Glomerular endothelial cell (primary cell): ENCODE measurements at regions not wholly inside any gene's neighbourhood (a gene's known extent, or its start where the extent isn't known, plus 50 kb on each side); places are given as distances from the start of the nearest gene placed in this dataset.
"Not testable (repeated sequence)": the region's sequence is repeated elsewhere in the genome, so short reads cannot be mapped to it uniquely, and the experiment has no call there.

Source experiments
- DNase-seq: peaks from one replicate; pipeline ENCODE4 v3.0.0-alpha.2; 2011; ENCODE audit warnings: low read depth, low spot score; ENCODE audit errors: extremely low read depth

- DNase-seq, result no peak
Measured at GRCh38 chr13:81658598-81659370, 1317.9 kb upstream of the SPRY2 start.

GRCh38 chr13:81639984-81640582 lies 1299.2 kb upstream of the SPRY2 start:
- DNase-seq, result no peak

- no peak for DNase-seq
Measured at GRCh38 chr13:81637457-81637856, 1296.5 kb upstream of the SPRY2 start.

GRCh38 chr13:81636120-81636519 lies 1295.2 kb upstream of the SPRY2 start:
- no peak for DNase-seq

- DNase-seq, result no peak
Measured at GRCh38 chr13:81615031-81615430, 1274.1 kb upstream of the SPRY2 start.

- DNase-seq, result no peak
Measured at GRCh38 chr13:81610644-81611043, 1269.7 kb upstream of the SPRY2 start.

GRCh38 chr13:81609335-81609734 lies 1268.4 kb upstream of the SPRY2 start:
- DNase-seq, result no peak

GRCh38 chr13:81606074-81606473 lies 1265.1 kb upstream of the SPRY2 start:
- no peak for DNase-seq

GRCh38 chr13:81602241-81602640 lies 1261.3 kb upstream of the SPRY2 start:
- DNase-seq, result no peak

- DNase-seq, result no peak
Measured at GRCh38 chr13:81597101-81597500, 1256.2 kb upstream of the SPRY2 start.

- DNase-seq, result no peak
Measured at GRCh38 chr13:81596224-81596753, 1255.4 kb upstream of the SPRY2 start.

- no peak for DNase-seq
Measured at GRCh38 chr13:81591528-81592220, 1250.7 kb upstream of the SPRY2 start.

- no peak for DNase-seq
Measured at GRCh38 chr13:81582381-81582780, 1241.5 kb upstream of the SPRY2 start.

- DNase-seq, result no peak
Measured at GRCh38 chr13:81577601-81578195, 1236.8 kb upstream of the SPRY2 start.

GRCh38 chr13:81568824-81569223 lies 1227.9 kb upstream of the SPRY2 start:
- no peak for DNase-seq

- DNase-seq, result no peak
Measured at GRCh38 chr13:81565849-81566248, 1224.9 kb upstream of the SPRY2 start.

GRCh38 chr13:81563091-81563490 lies 1222.2 kb upstream of the SPRY2 start:
- no peak for DNase-seq

- DNase-seq, result no peak
Measured at GRCh38 chr13:81562598-81562997, 1221.7 kb upstream of the SPRY2 start.

- DNase-seq, result no peak
Measured at GRCh38 chr13:81551036-81551435, 1210.1 kb upstream of the SPRY2 start.

- DNase-seq, result not testable (repeated sequence)
Measured at GRCh38 chr13:81546294-81546693, 1205.4 kb upstream of the SPRY2 start.

GRCh38 chr13:81540777-81541176 lies 1199.9 kb upstream of the SPRY2 start:
- DNase-seq, result no peak
